Upper lobe of left lung (tissue), 6 donors: ENCODE measurements at regions not wholly inside any gene's neighbourhood (a gene's known extent, or its start where the extent isn't known, plus 50 kb on each side); places are given as distances from the start of the nearest gene placed in this dataset.
"Not testable (repeated sequence)": the region's sequence is repeated elsewhere in the genome, so short reads cannot be mapped to it uniquely, and the experiment has no call there.

Experiments used
- ATAC-seq, 2 donors: fragments of 200-7000 bp; cut with Tn5 transposase; one replicate each; pipeline ENCODE4 v1.9.1; 2022; ENCODE audit warnings: mild to moderate bottlenecking in 2 of 2, moderate library complexity in 2 of 2; ENCODE audit not compliant: low FRiP score in 2 of 2
- DNase-seq, 2 donors: peaks; one replicate each; pipeline ENCODE4 v3.0.0-alpha.2; 2019 to 2020
- H3K27ac ChIP-seq, 4 donors: fragments of 200-600 bp; sonication (generic); one replicate each; pipeline ENCODE4 v1.5.1; 2016 to 2019
- H3K27me3 ChIP-seq, 4 donors: fragments of 200-600 bp; sonication (generic); one replicate each; pipeline ENCODE4 v1.5.1; 2017 to 2019
- H3K36me3 ChIP-seq, 4 donors: fragments of 200-600 bp; sonication (generic); one replicate each; pipeline ENCODE4 v1.5.1; 2016 to 2019
- H3K4me1 ChIP-seq, 4 donors: fragments of 200-600 bp; sonication (generic); one replicate each; pipeline ENCODE4 v1.5.1; 2018 to 2019
- H3K4me3 ChIP-seq, 4 donors: fragments of 200-600 bp; sonication (generic); one replicate each; pipeline ENCODE4 v1.5.1; 2017 to 2019; ENCODE audit warnings: mild to moderate bottlenecking in 2 of 4, moderate library complexity in 1 of 4
- H3K9me3 ChIP-seq, 4 donors: fragments of 200-600 bp; sonication (generic); one replicate each; pipeline ENCODE4 v1.5.1; 2018 to 2019
- CTCF ChIP-seq, 6 experiments: fragments of 450-650 bp in 4 of 6; fragments of 200-600 bp in 2 of 6; sonication (generic) in 2 of 6; IDR thresholded peaks; one replicate each; pipeline ENCODE4 v1.5.1; 2016 to 2019; ENCODE audit warnings: antibody characterized with exemption in 6 of 6
- EP300 ChIP-seq, 4 donors: sonication (generic); formaldehyde crosslinking; IDR thresholded peaks; one replicate each; pipeline ENCODE4 v1.5.1; 2017; ENCODE audit warnings: antibody characterized with exemption in 4 of 4, control low read depth in 2 of 4
- POLR2A ChIP-seq, 4 donors: fragments of 450-650 bp; IDR thresholded peaks; one replicate each; pipeline ENCODE4 v1.5.1; 2016 to 2017; ENCODE audit warnings: antibody characterized with exemption in 4 of 4, mild to moderate bottlenecking in 2 of 4
- POLR2AphosphoS5 ChIP-seq, 2 donors: sonication (generic); formaldehyde crosslinking; IDR thresholded peaks; one replicate each; pipeline ENCODE4 v1.5.1; 2017; ENCODE audit warnings: antibody characterized with exemption in 2 of 2
- WGBS, 2 donors: methylation state at CpG; one replicate each; pipeline ENCODE4 v1.1.5; 2017 to 2018; 5-methylcytosine and 5-hydroxymethylcytosine counted together
- donor health status: DM: no; HTN: no; CAD: no; lungs with moderate emphysema.
- donor health status: DM: no; HTN: yes; CAD: no; lungs with severe emphysema.

GRCh38 chr1:112144733-112145426, 155.4 kb upstream of the KCND3 start:
- WGBS, 2 donors = 60 to 77% methylated on average over 3 to 4 of the region's 4 CpGs
- ATAC-seq (no peak), DNase-seq (no peak)
- no peaks in the 10 kb centered on the region for H3K36me3 ChIP-seq
- no peak overlapping the region for H3K27ac ChIP-seq
- H3K4me3 ChIP-seq = no peak overlapping the region
- H3K27me3 ChIP-seq = no peaks in the 10 kb centered on the region
- no peaks in the 10 kb centered on the region for H3K4me1 ChIP-seq
- peaks cover 0 to 8% (median 2%) of the 10 kb centered on the region in 4 donors for H3K9me3 ChIP-seq
- no peak for TF ChIP-seq POLR2A (IDR thresholded peaks at IDR 0.05)
- TF ChIP-seq POLR2AphosphoS5 (IDR thresholded peaks at IDR 0.05) = no peak
- no peak for TF ChIP-seq CTCF (IDR thresholded peaks at IDR 0.05)
- no peak for TF ChIP-seq EP300 (IDR thresholded peaks at IDR 0.05)

- ATAC-seq (no peak), DNase-seq (no peak)
- Histone ChIP-seq H3K36me3 (no peaks in the 10 kb centered on the region), H3K27me3 (no peaks in the 10 kb centered on the region), H3K9me3 (peaks cover 0 to 8% (median 2%) of the 10 kb centered on the region in 4 donors), H3K27ac (no peak overlapping the region), H3K4me3 (no peak overlapping the region), H3K4me1 (no peaks in the 10 kb centered on the region)
- TF ChIP-seq POLR2A (IDR thresholded peaks at IDR 0.05) = no peak
- no peak for TF ChIP-seq EP300 (IDR thresholded peaks at IDR 0.05)
- TF ChIP-seq CTCF (IDR thresholded peaks at IDR 0.05) = no peak
Observed at GRCh38 chr1:112146201-112146715, 156.8 kb upstream of the KCND3 start.

GRCh38 chr1:112160214-112160613, 170.7 kb upstream of the KCND3 start:
- WGBS, 2 donors = 69 to 81% methylated on average over 8 to 14 of the region's 14 CpGs
- ATAC-seq, H3K4me3 ChIP-seq: not testable (repeated sequence)

GRCh38 chr1:112165375-112165774, 175.9 kb upstream of the KCND3 start:
- TF ChIP-seq POLR2AphosphoS5 (IDR thresholded peaks at IDR 0.05) (no peak), POLR2A (IDR thresholded peaks at IDR 0.05) (no peak), CTCF (IDR thresholded peaks at IDR 0.05) (no peak), EP300 (IDR thresholded peaks at IDR 0.05) (no peak)
- 50 to 65% methylated on average over 3 of the region's 3 CpGs for WGBS, 2 donors
- no peak for ATAC-seq

More at GRCh38 chr1:112160214-112160613, 170.7 kb upstream of the KCND3 start:
- not testable (repeated sequence) for H3K27me3 ChIP-seq, H3K27ac ChIP-seq, H3K9me3 ChIP-seq, DNase-seq, H3K4me1 ChIP-seq, H3K36me3 ChIP-seq

GRCh38 chr1:112169517-112169916, 180.0 kb upstream of the KCND3 start:
- H3K27ac ChIP-seq = no peak overlapping the region
- no peak overlapping the region for H3K4me3 ChIP-seq
- TF ChIP-seq EP300 (IDR thresholded peaks at IDR 0.05) = no peak
- TF ChIP-seq POLR2AphosphoS5 (IDR thresholded peaks at IDR 0.05) = no peak
- TF ChIP-seq POLR2A (IDR thresholded peaks at IDR 0.05) = no peak
- no peak for TF ChIP-seq CTCF (IDR thresholded peaks at IDR 0.05)
- no peaks in the 10 kb centered on the region for H3K27me3 ChIP-seq
- H3K9me3 ChIP-seq = no peaks in the 10 kb centered on the region
- H3K36me3 ChIP-seq = no peaks in the 10 kb centered on the region
- no peak for DNase-seq
- no peaks in the 10 kb centered on the region for H3K4me1 ChIP-seq
- ATAC-seq = no peak

More at GRCh38 chr1:112165375-112165774, 175.9 kb upstream of the KCND3 start:
- H3K4me3 ChIP-seq = no peak overlapping the region
- no peaks in the 10 kb centered on the region for H3K9me3 ChIP-seq
- no peaks in the 10 kb centered on the region for H3K36me3 ChIP-seq
- no peaks in the 10 kb centered on the region for H3K4me1 ChIP-seq
- no peaks in the 10 kb centered on the region for H3K27me3 ChIP-seq
- no peak for DNase-seq
- no peak overlapping the region for H3K27ac ChIP-seq
